Ovary (tissue), 3 donors: ENCODE measurements at regions not wholly inside any gene's neighbourhood (a gene's known extent, or its start where the extent isn't known, plus 50 kb on each side); places are given as distances from the start of the nearest gene placed in this dataset.

Experiments used
- POLR2A ChIP-seq: fragments of 450-650 bp; IDR thresholded peaks from one replicate; pipeline ENCODE4 v1.6.1; 2017; ENCODE audit warnings: antibody characterized with exemption, mild to moderate bottlenecking, moderate library complexity
- TF ChIP-seq, protein P1 (sequence below), 3 donors: fragments of 450-650 bp in 2 of 3; fragments of 200-600 bp in 1 of 3; IDR thresholded peaks; one replicate each; pipeline versions ENCODE4 v1.5.1 to v1.8.0; 2016 to 2022; ENCODE audit warnings: antibody characterized with exemption in 3 of 3, mild to moderate bottlenecking in 1 of 3
- donor health status: DM: no; HTN: no; CAD: no.

GRCh38 chr5:7315118-7315517 lies 80.8 kb upstream of the ADCY2 start:
- TF ChIP-seq, protein P1, sequence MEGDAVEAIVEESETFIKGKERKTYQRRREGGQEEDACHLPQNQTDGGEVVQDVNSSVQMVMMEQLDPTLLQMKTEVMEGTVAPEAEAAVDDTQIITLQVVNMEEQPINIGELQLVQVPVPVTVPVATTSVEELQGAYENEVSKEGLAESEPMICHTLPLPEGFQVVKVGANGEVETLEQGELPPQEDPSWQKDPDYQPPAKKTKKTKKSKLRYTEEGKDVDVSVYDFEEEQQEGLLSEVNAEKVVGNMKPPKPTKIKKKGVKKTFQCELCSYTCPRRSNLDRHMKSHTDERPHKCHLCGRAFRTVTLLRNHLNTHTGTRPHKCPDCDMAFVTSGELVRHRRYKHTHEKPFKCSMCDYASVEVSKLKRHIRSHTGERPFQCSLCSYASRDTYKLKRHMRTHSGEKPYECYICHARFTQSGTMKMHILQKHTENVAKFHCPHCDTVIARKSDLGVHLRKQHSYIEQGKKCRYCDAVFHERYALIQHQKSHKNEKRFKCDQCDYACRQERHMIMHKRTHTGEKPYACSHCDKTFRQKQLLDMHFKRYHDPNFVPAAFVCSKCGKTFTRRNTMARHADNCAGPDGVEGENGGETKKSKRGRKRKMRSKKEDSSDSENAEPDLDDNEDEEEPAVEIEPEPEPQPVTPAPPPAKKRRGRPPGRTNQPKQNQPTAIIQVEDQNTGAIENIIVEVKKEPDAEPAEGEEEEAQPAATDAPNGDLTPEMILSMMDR (IDR thresholded peaks at IDR 0.05) = no peak
- no peak for TF ChIP-seq POLR2A
